CD14-positive monocyte (primary cell): ENCODE measurements at regions not wholly inside any gene's neighbourhood (a gene's known extent, or its start where the extent isn't known, plus 50 kb on each side); places are given as distances from the start of the nearest gene placed in this dataset.

ENCODE experiments used
- DNase-seq, 3 donors: peaks; one replicate each; pipeline ENCODE4 v3.0.0-alpha.2; 2011 to 2022
- H2AFZ ChIP-seq: 2 replicates; pipeline ENCODE4 v1.6.0; 2012; ENCODE audit warnings: mild to moderate bottlenecking, low read depth, low read length, inconsistent platforms; ENCODE audit not compliant: insufficient read depth, poor library complexity, severe bottlenecking
- H3K27ac ChIP-seq, 2 donors: 1 replicate in 1 of 2; 2 replicates in 1 of 2; pipeline ENCODE4 v1.5.1; 2012 to 2013; ENCODE audit warnings: low read length in 2 of 2, control low read depth in 1 of 2, inconsistent platforms in 1 of 2, low read depth in 1 of 2, mild to moderate bottlenecking in 1 of 2
- H3K27me3 ChIP-seq, 2 donors: one replicate each; pipeline versions ENCODE4 v1.6.0 to v1.6.1; 2011 to 2013; ENCODE audit warnings: low read length in 2 of 2; ENCODE audit not compliant: control insufficient read depth in 2 of 2, insufficient read depth in 2 of 2
- H3K36me3 ChIP-seq, 2 donors: replicated peaks in 1 of 2; 1 replicate in 1 of 2; 2 replicates in 1 of 2; pipeline versions ENCODE4 v1.5.1 to v1.6.1; 2012 to 2013; ENCODE audit warnings: low read length in 2 of 2, control low read depth in 1 of 2, inconsistent platforms in 1 of 2, mild to moderate bottlenecking in 1 of 2; ENCODE audit not compliant: insufficient read depth in 2 of 2, control insufficient read depth in 1 of 2
- H3K4me1 ChIP-seq, 2 donors: 1 replicate in 1 of 2; 2 replicates in 1 of 2; pipeline versions ENCODE4 v1.5.1 to v1.6.1; 2012 to 2013; ENCODE audit warnings: low read length in 2 of 2, control low read depth in 1 of 2, inconsistent platforms in 1 of 2, mild to moderate bottlenecking in 1 of 2, moderate library complexity in 1 of 2; ENCODE audit not compliant: insufficient read depth in 2 of 2, control insufficient read depth in 1 of 2
- H3K4me2 ChIP-seq: replicated peaks from 2 replicates; pipeline ENCODE3; 2012; ENCODE audit warnings: low read length, moderate library complexity, mild to moderate bottlenecking; ENCODE audit not compliant: poor library complexity, severe bottlenecking; ENCODE audit errors: extremely low read depth
- H3K4me3 ChIP-seq, 3 experiments: fragments of 200-600 bp in 1 of 3; sonication (generic) in 1 of 3; replicated peaks in 1 of 3; 1 replicate in 2 of 3; 2 replicates in 1 of 3; pipeline ENCODE4 v1.5.1; 2011 to 2013; ENCODE audit warnings: low read length in 3 of 3, mild to moderate bottlenecking in 3 of 3, control low read depth in 2 of 3, low read depth in 2 of 3, inconsistent platforms in 1 of 3, moderate library complexity in 1 of 3
- H3K79me2 ChIP-seq: 2 replicates; pipeline ENCODE4 v1.6.0; 2012; ENCODE audit warnings: mild to moderate bottlenecking, control low read depth, inconsistent platforms, low read length, moderate library complexity; ENCODE audit not compliant: insufficient read depth
- H3K9ac ChIP-seq: 2 replicates; pipeline ENCODE4 v1.6.0; 2017; ENCODE audit warnings: low read length, mild to moderate bottlenecking; ENCODE audit not compliant: insufficient read depth, poor library complexity, severe bottlenecking
- H3K9me3 ChIP-seq, 2 donors: replicated peaks in 1 of 2; 1 replicate in 1 of 2; 2 replicates in 1 of 2; pipeline versions ENCODE4 v1.5.1 to v1.6.1; 2012 to 2013; ENCODE audit warnings: low read length in 2 of 2, control low read depth in 1 of 2; ENCODE audit not compliant: control insufficient read depth in 1 of 2, insufficient read depth in 1 of 2
- H4K20me1 ChIP-seq: 2 replicates; pipeline ENCODE4 v1.6.0; 2012; ENCODE audit warnings: mild to moderate bottlenecking, low read length, control low read depth, moderate library complexity; ENCODE audit not compliant: insufficient read depth
- H3K27ac Mint-ChIP-seq, 7 donors: one replicate each; pipeline ENCODE4 v1.8.0; 2020; ENCODE audit warnings: mild to moderate bottlenecking in 7 of 7, mixed read lengths in 7 of 7, moderate library complexity in 6 of 7, inconsistent platforms in 2 of 7
- H3K27me3 Mint-ChIP-seq, 3 donors: one replicate each; pipeline ENCODE4 v1.8.0; 2021 to 2022; ENCODE audit warnings: low read depth in 3 of 3, mild to moderate bottlenecking in 3 of 3, mixed read lengths in 3 of 3, moderate library complexity in 3 of 3, inconsistent platforms in 1 of 3
- H3K36me3 Mint-ChIP-seq, 2 donors: one replicate each; pipeline ENCODE4 v1.8.0; 2020; ENCODE audit warnings: mixed read lengths in 2 of 2, inconsistent platforms in 1 of 2, mild to moderate bottlenecking in 1 of 2
- H3K4me1 Mint-ChIP-seq: one replicate; pipeline ENCODE4 v1.8.0; 2020; ENCODE audit warnings: mild to moderate bottlenecking, mixed read lengths
- H3K4me3 Mint-ChIP-seq, 2 donors: one replicate each; pipeline ENCODE4 v1.8.0; 2020; ENCODE audit warnings: mild to moderate bottlenecking in 2 of 2, mixed read lengths in 2 of 2, moderate library complexity in 1 of 2
- H3K9me3 Mint-ChIP-seq, 7 donors: one replicate each; pipeline ENCODE4 v1.8.0; 2020 to 2022; ENCODE audit warnings: mixed read lengths in 7 of 7, mild to moderate bottlenecking in 6 of 7, moderate library complexity in 6 of 7, inconsistent platforms in 2 of 7
- CTCF ChIP-seq: fragments of 200-600 bp; IDR thresholded peaks from one replicate; pipeline ENCODE4 v1.8.0; 2022; ENCODE audit warnings: antibody characterized with exemption, mild to moderate bottlenecking
- WGBS: methylation state at CpG from one replicate; pipeline ENCODE4 v1.1.5; 2013; ENCODE audit warnings: missing lambda C conversion rate; ENCODE audit not compliant: insufficient coverage; 5-methylcytosine and 5-hydroxymethylcytosine counted together
- intact Hi-C, 2 donors: fragments of 100-400 bp; cut with micrococcal nuclease; formaldehyde crosslinking; loops; one replicate each; pipeline versions ENCODE4 v1.15.0 to v1.15.1; 2023

DNA sequence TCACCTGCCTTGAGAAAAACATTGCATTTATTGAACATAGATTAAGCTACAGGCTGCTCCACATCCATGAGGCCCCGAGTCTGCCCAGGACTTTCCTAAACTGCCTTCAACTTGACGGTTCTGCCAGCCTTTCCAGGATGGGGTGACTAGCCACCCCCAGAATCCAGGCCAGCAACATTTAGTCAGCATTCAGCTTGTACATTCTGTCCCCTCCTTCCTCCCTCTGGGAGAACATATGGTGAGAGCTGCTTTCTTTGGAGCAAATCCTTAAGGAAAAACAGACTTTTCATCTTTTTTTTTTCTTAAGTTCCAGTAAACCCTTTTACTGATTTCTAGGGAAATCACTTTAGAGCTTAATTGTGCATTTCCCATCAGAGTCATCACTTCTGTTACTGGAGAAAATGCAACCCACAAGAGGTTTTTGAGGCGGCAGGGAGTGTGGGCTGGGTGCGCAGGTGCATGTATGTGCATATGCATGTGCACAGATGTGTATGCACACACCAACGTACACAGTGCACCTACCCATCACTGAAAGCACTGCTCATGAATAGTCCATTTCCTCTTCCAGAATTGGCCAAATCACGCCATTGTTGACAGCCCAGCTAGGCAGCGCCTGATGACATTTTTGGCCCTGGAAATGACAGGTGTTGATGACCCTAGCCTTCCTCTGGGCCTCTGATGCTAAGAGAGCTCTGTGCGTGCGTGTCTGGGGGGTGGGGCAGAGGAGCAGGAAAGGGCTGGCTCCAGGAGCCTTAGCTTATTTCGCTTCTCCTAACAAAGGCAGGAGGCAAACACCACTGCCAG, 145.6 kb downstream of the HSD17B3 start:
- Histone ChIP-seq H3K79me2 (no peaks in the 10 kb centered on the region), H3K27ac (no peak overlapping the region), H4K20me1 (no peaks in the 10 kb centered on the region), H2AFZ (peak overlapping the region; percentile 42), H3K9ac (no peak overlapping the region), H3K27me3 (no peaks in the 10 kb centered on the region), H3K36me3 (no peaks in the 10 kb centered on the region), H3K9me3 (no peaks in the 10 kb centered on the region), H3K4me3 (no peak overlapping the region), H3K4me2 (no peak overlapping the region), H3K4me1 (peaks cover 7 to 8% of the 10 kb centered on the region in 2 donors)
- TF ChIP-seq CTCF = no peak
- 64% methylated on average over 7 of the region's 10 CpGs for WGBS
- no peak for DNase-seq
- peaks cover 0 to 8% (median 0%) of the 10 kb centered on the region in 7 donors for H3K9me3 Mint-ChIP-seq
- H3K27me3 Mint-ChIP-seq = peaks cover 0 to 3% (median 0%) of the 10 kb centered on the region in 3 donors
- peaks cover 25% of the 10 kb centered on the region for H3K4me1 Mint-ChIP-seq
- no peak overlapping the region for H3K27ac Mint-ChIP-seq
- no peaks in the 10 kb centered on the region for H3K36me3 Mint-ChIP-seq
- no peak overlapping the region for H3K4me3 Mint-ChIP-seq
- intact Hi-C loops = no loop called here

DNA sequence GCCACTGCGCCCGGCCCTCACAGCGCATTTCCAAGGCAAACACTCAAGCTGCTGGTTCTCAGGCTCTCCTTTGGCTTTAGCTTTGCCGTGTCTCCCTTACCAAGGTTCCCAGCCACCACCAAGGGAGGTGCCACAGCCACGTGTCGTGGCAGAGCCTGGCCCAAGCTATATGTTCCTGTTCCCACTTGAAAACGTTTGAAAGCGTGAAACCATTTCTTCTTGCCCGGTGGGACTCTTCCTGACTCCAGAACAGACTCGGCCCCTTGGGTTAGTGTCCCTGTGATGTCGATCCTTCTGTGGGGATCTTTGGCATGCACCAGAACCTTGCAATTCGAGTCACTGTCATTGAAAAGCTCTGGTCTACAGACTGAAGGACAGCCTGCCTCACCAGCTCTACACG, 147.9 kb downstream of the HSD17B3 start:
- WGBS = 91% methylated on average over 12 of the region's 13 CpGs
- Mint-ChIP-seq H3K27me3 (peaks cover 0 to 3% (median 0%) of the 10 kb centered on the region in 3 donors), H3K27ac (no peak overlapping the region), H3K9me3 (peaks cover 0 to 6% (median 0%) of the 10 kb centered on the region in 7 donors), H3K36me3 (no peaks in the 10 kb centered on the region), H3K4me1 (peaks cover 37% of the 10 kb centered on the region), H3K4me3 (no peak overlapping the region)
- H3K4me3 ChIP-seq = no peak overlapping the region
- intact Hi-C loops = no loop called here
- TF ChIP-seq CTCF = no peak
- no peak overlapping the region for H3K9ac ChIP-seq
- no peaks in the 10 kb centered on the region for H3K79me2 ChIP-seq
- H3K27me3 ChIP-seq = no peaks in the 10 kb centered on the region
- no peak for DNase-seq
- no peaks in the 10 kb centered on the region for H3K9me3 ChIP-seq
- H2AFZ ChIP-seq = no peak overlapping the region
- no peak overlapping the region for H3K27ac ChIP-seq
- no peaks in the 10 kb centered on the region for H3K36me3 ChIP-seq
- no peaks in the 10 kb centered on the region for H4K20me1 ChIP-seq
- H3K4me1 ChIP-seq = peaks cover 23% of the 10 kb centered on the region in 2 donors
- no peak overlapping the region for H3K4me2 ChIP-seq
